Motor neuron (in vitro differentiated cells): ENCODE measurements at regions not wholly inside any gene's neighbourhood (a gene's known extent, or its start where the extent isn't known, plus 50 kb on each side); places are given as distances from the start of the nearest gene placed in this dataset.

Source experiments
- ATAC-seq, 8 experiments: fragments of 200-7000 bp; cut with Tn5 transposase; replicated peaks in 6 of 8; 2 replicates each; pipeline ENCODE4 v1.8.0; 2021; ENCODE audit warnings: mild to moderate bottlenecking in 8 of 8, moderate library complexity in 8 of 8
- H3K27ac ChIP-seq, 2 donors: fragments of 250-450 bp; sonication (Bioruptor Pico); 2 replicates each; pipeline ENCODE4 v1.9.0; 2021; ENCODE audit warnings: antibody characterized with exemption in 2 of 2, mild to moderate bottlenecking in 2 of 2, moderate library complexity in 1 of 2
- H3K4me1 ChIP-seq, 2 donors: fragments of 250-450 bp; sonication (Bioruptor Pico); replicated peaks in 1 of 2; 2 replicates each; pipeline ENCODE4 v1.6.1; 2021; ENCODE audit warnings: antibody characterized with exemption in 2 of 2, mild to moderate bottlenecking in 2 of 2, moderate library complexity in 1 of 2
- H3K4me3 ChIP-seq, 5 donors: fragments of 250-450 bp; sonication (Bioruptor Pico); 2 replicates each; pipeline ENCODE4 v1.9.0; 2021; ENCODE audit warnings: antibody characterized with exemption in 5 of 5, mild to moderate bottlenecking in 5 of 5, moderate library complexity in 4 of 5
- WGBS, 10 experiments: fragments of 450-650 bp; shearing (Covaris generic); methylation state at CpG; one replicate each; pipeline ENCODE4 v1.0.0; 2022; 5-methylcytosine and 5-hydroxymethylcytosine counted together
- in situ Hi-C, 9 experiments: fragments of 400-800 bp; cut with MboI; loops; one replicate each; pipeline ENCODE4 v1.15.0; 2021; ENCODE audit warnings: low sequenced_read_pairs in 9 of 9, low pct_unique_long_range_greater_than_20kb in 2 of 9; ENCODE audit not compliant: unreplicated experiment in 9 of 9

DNA sequence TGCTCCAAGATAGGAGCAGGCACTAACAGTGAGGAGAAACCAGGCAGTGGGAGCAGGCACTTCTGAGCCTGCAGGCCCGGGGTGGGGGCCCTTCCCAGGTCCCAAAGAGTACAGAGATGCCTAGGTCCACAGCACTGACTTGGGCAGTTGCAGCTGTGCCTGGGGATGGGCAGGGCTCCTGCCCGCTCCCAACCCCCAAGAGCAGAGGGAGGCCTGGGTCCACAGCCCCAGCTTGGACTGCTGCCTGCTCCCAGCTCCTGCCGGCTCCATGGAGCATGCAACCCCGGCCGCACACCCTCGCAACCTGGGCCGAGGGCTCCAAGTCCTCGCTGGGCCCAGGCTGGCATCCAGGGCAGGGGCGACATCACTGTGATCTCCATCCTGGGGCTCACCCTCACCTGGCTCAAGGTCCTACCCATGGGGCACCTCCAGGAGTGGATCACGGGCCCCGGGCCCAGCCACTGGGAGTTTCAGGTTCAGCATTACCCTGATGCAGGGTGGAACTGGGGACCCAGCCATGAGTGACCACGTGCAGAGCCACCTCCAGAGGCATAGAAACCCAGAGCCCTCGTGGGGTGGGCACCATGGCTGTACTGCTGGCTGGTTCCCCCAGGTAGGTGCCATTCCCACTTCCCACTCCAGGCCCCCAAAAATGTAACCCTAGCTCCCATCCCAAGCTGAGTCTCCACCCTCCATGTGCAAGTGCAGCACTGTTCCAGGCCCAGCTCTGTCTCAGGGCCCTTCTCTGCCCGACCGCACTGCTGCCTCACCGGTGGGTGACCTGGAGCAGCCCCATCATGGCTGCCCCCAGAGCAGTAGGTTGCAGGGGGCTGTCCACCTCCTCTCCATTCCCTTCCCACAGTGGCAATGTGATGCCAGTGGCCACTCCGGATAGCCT lies 325.6 kb downstream of the NR4A2 start:
- ATAC-seq = no peak
- no peak overlapping the region for H3K27ac ChIP-seq
- H3K4me1 ChIP-seq = no peaks in the 10 kb centered on the region
- in situ Hi-C loops = no loop called here
- 21 to 100% (median 90%) methylated on average over 1 to 4 of the region's 17 CpGs; no CpG with 5 or more reads in 6 of the 10 experiments for WGBS, 10 experiments
- no peak overlapping the region for H3K4me3 ChIP-seq

DNA sequence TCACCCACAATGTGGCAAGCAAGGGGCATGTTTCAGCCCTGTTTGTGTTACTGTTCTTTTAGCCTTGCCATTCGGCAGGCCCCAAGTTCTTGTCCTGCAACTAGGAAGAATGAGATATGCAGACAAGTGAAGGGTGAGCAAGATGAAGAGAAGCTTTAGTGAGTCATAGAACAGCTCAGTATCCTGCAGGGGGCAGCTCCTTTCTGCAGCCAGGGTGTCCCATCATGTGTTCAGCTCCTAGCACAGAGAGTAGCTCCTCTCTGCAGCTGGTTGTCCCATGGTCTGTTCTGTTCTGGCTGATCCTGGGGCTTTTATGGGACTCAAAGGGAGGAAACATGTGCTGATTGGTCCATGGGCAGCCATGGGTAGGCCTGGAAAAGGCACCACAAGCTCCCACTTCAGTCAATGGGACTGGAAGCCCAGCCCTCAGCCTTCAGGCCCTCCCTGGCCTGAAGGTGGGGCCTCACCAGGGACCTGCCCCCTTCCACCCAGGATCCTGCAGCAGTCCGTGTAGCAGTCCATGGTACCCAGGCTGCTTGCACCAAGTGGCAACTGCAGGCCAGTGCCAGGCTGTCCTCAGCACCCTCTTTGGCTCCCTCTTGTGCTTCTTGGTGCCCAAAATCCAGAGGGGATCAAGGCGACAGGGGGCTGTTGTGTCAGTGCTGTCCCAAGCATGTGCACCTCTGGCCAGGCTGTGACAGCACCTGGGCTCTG lies 326.4 kb downstream of the NR4A2 start:
- in situ Hi-C loops = no loop called here
- Histone ChIP-seq H3K27ac (no peak overlapping the region), H3K4me3 (no peak overlapping the region), H3K4me1 (no peaks in the 10 kb centered on the region)
- 33 to 100% (median 100%) methylated on average over 1 to 2 of the region's 3 CpGs; no CpG with 5 or more reads in 5 of the 10 experiments for WGBS, 10 experiments
- ATAC-seq = peak in 4 of 8 experiments; percentile 22 to 67 (median 49)

DNA sequence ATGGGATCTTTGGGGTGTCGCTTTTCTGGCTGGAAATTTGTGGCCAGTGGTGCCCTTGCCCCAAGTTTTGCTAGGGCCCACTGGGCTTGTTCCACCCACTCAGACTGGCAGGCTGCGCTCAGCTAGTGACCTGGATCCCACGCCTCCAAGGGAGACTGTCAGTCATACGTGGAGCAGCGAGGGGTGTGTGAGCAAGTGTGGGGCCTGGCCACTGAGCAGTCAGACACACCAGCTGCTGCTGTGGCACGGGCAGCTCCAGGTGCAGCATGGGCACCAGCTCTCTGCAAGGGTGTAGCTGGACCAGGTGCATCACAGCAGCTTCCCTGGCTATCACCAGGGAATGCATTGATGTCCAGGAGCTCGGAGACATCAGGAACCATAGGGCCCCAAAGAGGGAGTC lies 327.0 kb downstream of the NR4A2 start:
- ATAC-seq = no peak
- Histone ChIP-seq H3K4me3 (no peak overlapping the region), H3K27ac (no peak overlapping the region), H3K4me1 (no peaks in the 10 kb centered on the region)
- in situ Hi-C loops = no loop called here
- WGBS, 10 experiments = 40 to 95% (median 80%) methylated on average over 1 to 5 of the region's 7 CpGs; no CpG with 5 or more reads in 5 of the 10 experiments

GRCh38 chr2:156004459-156004858 lies 328.1 kb downstream of the NR4A2 start:
- ATAC-seq = peak in 1 of 8 experiments; percentile 54
- no peak overlapping the region for H3K27ac ChIP-seq
- WGBS, 10 experiments = 13 to 78% (median 47%) methylated on average over 1 to 5 of the region's 5 CpGs; no CpG with 5 or more reads in 2 of the 10 experiments
- H3K4me1 ChIP-seq = no peaks in the 10 kb centered on the region
- H3K4me3 ChIP-seq = no peak overlapping the region
- in situ Hi-C loops = no loop called here

DNA sequence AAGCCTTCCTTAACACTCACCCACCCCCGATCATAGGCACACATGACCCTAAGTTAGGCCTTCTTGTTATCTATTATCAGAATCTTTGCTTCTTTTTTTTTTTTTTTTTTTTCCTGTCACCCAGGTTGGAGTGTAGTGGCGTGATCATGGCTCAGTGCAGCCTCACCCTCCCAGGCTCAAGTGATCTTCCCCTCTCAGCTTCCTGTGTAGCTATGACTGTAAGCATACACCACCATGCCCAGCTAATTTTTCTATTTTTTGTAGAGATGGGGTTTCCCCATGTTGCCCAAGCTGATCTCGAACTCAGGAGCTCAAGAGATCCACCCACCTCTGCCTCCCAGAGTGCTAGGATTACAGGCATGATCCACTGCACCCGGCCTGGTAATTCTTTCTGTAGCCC lies 328.7 kb downstream of the NR4A2 start:
- Histone ChIP-seq H3K27ac (no peak overlapping the region), H3K4me1 (no peaks in the 10 kb centered on the region), H3K4me3 (no peak overlapping the region)
- no peak for ATAC-seq
- in situ Hi-C loops = no loop called here
- WGBS, 10 experiments = 16 to 100% (median 83%) methylated on average over 1 to 4 of the region's 4 CpGs; no CpG with 5 or more reads in 1 of the 10 experiments

GRCh38 chr2:156001851-156002250 lies 330.7 kb downstream of the NR4A2 start:
- ATAC-seq = no peak
- no peak overlapping the region for H3K27ac ChIP-seq
- H3K4me1 ChIP-seq = no peaks in the 10 kb centered on the region
- H3K4me3 ChIP-seq = no peak overlapping the region
- in situ Hi-C loops = no loop called here
- 50 to 100% (median 95%) methylated on average over 1 of the region's 1 CpG; no CpG with 5 or more reads in 2 of the 10 experiments for WGBS, 10 experiments

GRCh38 chr2:155997538-155997937 lies 335.0 kb downstream of the NR4A2 start:
- no peaks in the 10 kb centered on the region for H3K4me1 ChIP-seq
- in situ Hi-C loops = no loop called here
- H3K27ac ChIP-seq = no peak overlapping the region
- no peak overlapping the region for H3K4me3 ChIP-seq
- WGBS, 10 experiments = 0 to 100% (median 63%) methylated on average over 1 to 2 of the region's 2 CpGs
- ATAC-seq = no peak

DNA sequence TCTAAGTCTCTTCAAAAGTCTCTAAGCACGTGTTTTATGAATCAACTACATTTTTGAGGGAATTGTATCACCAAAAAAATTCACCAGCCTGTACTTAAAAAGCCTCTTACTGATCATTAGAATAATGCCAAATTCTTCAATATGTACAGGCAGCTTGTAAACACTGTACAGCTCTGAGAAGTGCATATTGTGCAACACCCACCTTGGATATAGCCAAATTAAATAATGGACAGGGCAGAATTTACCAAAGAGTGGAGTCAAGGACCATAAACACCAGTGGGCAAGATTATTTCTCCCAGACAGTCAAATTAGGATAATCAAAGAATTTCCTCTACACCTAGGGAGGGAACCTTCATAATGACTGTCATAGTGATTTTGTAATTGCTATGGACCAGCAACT lies 338.2 kb downstream of the NR4A2 start:
- Histone ChIP-seq H3K4me3 (no peak overlapping the region), H3K27ac (no peak overlapping the region), H3K4me1 (no peaks in the 10 kb centered on the region)
- WGBS, 10 experiments = 80 to 90% (median 86%) methylated on average over 1 of the region's 1 CpG; no CpG with 5 or more reads in 7 of the 10 experiments
- ATAC-seq = no peak
- in situ Hi-C loops = no loop called here

- H3K4me3 ChIP-seq = no peak overlapping the region
- WGBS, 10 experiments = 0 to 94% (median 52%) methylated on average over 1 of the region's 1 CpG
- peaks cover 0 to 5% of the 10 kb centered on the region in 2 donors for H3K4me1 ChIP-seq
- H3K27ac ChIP-seq = no peak overlapping the region
- no peak for ATAC-seq
- in situ Hi-C loops = no loop called here
Measured at GRCh38 chr2:155983845-155984244, 348.7 kb downstream of the NR4A2 start.

DNA sequence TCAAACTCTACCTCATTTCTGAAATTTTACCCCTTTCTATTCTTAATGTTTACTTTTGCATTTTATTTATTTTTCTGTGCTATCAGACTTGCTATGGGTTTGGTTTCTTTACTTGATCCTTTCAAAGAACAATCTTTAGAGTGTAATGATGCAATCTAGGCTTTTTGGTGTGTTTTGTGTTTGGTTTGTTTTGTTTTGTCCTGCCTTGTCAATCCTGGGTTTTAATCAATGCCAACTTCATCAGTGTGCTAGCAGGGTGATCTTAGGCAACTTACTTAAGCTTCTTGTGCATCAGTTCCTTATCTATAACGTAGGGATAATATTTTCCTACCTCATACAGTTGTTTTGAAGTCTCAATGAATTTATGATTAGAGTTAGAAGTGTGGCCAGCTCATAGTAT lies 350.4 kb downstream of the NR4A2 start:
- H3K27ac ChIP-seq = no peak overlapping the region

DNA sequence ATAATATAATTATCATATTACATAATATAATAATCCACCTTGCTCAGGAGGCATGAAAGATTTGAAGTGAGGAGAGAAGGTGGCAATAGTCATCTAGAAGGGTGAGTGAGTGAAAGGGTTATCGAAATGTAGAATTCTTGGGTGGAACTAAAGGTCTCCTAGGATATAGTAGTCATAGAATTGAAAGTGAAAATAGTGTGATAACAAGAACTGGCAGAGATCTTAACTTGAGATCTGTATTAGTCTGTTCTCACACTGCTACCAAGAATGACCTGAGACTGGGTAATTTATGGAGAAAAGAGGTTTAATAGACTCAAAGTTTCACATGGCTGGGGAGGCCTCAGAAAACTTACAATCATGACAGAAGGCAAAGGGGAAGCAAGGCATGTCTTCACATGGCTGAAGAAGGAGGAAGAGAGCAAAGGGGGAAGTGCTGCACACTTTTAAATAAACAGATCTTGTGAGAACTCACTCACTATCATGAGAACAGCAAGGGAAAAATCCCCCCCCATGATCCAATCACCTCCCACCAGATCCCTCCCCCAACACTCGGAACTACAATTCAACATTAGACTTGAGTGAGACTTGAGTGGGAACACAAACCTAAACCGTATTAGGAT lies 351.5 kb downstream of the NR4A2 start:
- H3K4me1 ChIP-seq = no peaks in the 10 kb centered on the region
- H3K4me3 ChIP-seq = no peak overlapping the region
- in situ Hi-C loops = no loop called here
- no peak overlapping the region for H3K27ac ChIP-seq
- 0 to 100% (median 82%) methylated on average over 1 to 2 of the region's 3 CpGs; no CpG with 5 or more reads in 1 of the 10 experiments for WGBS, 10 experiments
- ATAC-seq = no peak

More for the DNA sequence above, 350.4 kb downstream of the NR4A2 start:
- ATAC-seq = no peak
- in situ Hi-C loops = no loop called here
- Histone ChIP-seq H3K4me3 (no peak overlapping the region), H3K4me1 (peaks cover 0 to under 1% of the 10 kb centered on the region in 2 donors)
- 0 to 100% (median 40%) methylated on average over 1 of the region's 1 CpG; no CpG with 5 or more reads in 1 of the 10 experiments for WGBS, 10 experiments

- no peak overlapping the region for H3K27ac ChIP-seq
- in situ Hi-C loops = no loop called here
- no peak overlapping the region for H3K4me3 ChIP-seq
- H3K4me1 ChIP-seq = no peaks in the 10 kb centered on the region
- ATAC-seq = no peak
Measured at GRCh38 chr2:155975734-155976133, 356.8 kb downstream of the NR4A2 start.

- no peak for ATAC-seq
- in situ Hi-C loops = no loop called here
- Histone ChIP-seq H3K4me1 (no peaks in the 10 kb centered on the region), H3K4me3 (no peak overlapping the region), H3K27ac (no peak overlapping the region)
- WGBS, 10 experiments = 0 to 83% (median 59%) methylated on average over 1 to 2 of the region's 2 CpGs
Measured at GRCh38 chr2:155972916-155973315, 359.6 kb downstream of the NR4A2 start.
